ENCODE measurements at regions not wholly inside any gene's neighbourhood (a gene's known extent, or its start where the extent isn't known, plus 50 kb on each side); places are given as distances from the start of the nearest gene placed in this dataset.
A peak's percentile ranks its signal among the peaks of the same experiment; 100 is the strongest.

DNA sequence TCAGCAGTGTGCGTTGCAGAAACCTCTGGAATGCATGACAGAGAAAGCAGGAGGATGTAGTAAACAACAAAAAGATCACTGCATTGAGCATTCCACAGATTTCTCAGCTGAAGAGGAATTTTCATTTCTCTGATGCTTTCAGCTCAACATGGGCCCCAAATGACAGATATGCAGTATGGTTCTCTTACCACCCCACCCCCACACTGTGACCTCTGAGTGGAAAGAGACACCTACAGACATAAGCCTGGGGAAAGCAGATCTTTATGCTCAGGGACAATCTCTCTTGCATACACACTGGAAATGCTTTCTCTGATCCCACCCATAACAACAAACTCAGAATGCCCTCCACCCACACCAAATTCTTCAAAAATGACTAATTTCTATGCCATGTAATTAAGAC lies 983.7 kb upstream of the LCORL start:
- ATAC-seq (ENCODE audit: low read depth): no peak
- peaks cover 2% of the 10 kb centered on the region for H3K27me3 Mint-ChIP-seq
- no peak for DNase-seq (ENCODE audit: low spot score in 2 of 2)
- H3K4me3 Mint-ChIP-seq: no peak overlapping the region
- no peak overlapping the region for H3K27ac Mint-ChIP-seq
- no peaks in the 10 kb centered on the region for H3K36me3 Mint-ChIP-seq
- H3K4me1 Mint-ChIP-seq: no peaks in the 10 kb centered on the region
- peaks cover 3% of the 10 kb centered on the region for H3K9me3 Mint-ChIP-seq

DNA sequence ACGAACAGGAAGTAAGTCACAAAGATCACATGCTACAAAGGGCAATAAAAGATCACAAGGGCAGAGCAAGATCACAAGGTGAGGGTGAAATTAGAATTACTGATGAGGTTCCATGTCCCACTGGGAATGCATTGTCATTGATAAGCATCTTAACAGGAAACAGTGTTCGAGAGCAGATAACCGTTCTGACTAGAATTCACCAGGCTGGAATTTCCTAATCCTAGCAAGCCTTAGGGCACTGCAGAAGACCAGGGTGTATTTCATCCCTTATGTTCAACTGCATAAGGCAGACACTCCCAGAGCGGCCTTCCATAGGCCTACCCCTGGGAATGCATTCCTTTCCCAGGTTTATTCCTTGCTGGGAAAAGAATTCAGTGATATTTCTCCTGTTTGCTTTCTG lies 980.6 kb upstream of the LCORL start:
- DNase-seq (ENCODE audit: low spot score in 2 of 2) (no peak), ATAC-seq (ENCODE audit: low read depth) (no peak)
- H3K4me3 Mint-ChIP-seq: no peak overlapping the region
- H3K9me3 Mint-ChIP-seq: peaks cover 5% of the 10 kb centered on the region
- no peaks in the 10 kb centered on the region for H3K27me3 Mint-ChIP-seq
- H3K36me3 Mint-ChIP-seq: no peaks in the 10 kb centered on the region
- H3K27ac Mint-ChIP-seq: no peak overlapping the region
- H3K4me1 Mint-ChIP-seq: no peaks in the 10 kb centered on the region

DNA sequence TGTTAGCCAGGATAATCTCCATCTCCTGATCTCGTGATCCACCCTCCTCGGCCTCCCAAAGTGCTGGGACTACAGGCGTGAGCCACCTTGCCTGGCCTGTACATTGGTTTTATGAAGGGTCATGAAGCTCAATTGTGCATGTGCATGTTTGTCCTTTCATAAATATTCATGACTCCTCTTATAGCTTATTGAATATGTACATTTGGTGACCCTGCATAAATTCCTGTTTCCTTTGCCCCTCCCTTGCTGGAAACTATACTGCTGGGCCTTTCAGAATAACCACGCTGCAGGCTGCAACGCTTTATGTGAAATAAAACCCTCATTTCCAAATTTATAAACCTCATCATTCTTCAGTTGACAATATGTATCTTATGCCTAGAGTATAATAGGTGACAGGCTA lies 978.0 kb upstream of the LCORL start:
- DNase-seq (ENCODE audit: low spot score in 2 of 2): no peak
- Mint-ChIP-seq H3K27me3 (no peaks in the 10 kb centered on the region), H3K4me3 (no peak overlapping the region), H3K27ac (no peak overlapping the region), H3K36me3 (no peaks in the 10 kb centered on the region), H3K4me1 (no peaks in the 10 kb centered on the region), H3K9me3 (peaks cover 5% of the 10 kb centered on the region)
- ATAC-seq (ENCODE audit: low read depth): no peak

DNA sequence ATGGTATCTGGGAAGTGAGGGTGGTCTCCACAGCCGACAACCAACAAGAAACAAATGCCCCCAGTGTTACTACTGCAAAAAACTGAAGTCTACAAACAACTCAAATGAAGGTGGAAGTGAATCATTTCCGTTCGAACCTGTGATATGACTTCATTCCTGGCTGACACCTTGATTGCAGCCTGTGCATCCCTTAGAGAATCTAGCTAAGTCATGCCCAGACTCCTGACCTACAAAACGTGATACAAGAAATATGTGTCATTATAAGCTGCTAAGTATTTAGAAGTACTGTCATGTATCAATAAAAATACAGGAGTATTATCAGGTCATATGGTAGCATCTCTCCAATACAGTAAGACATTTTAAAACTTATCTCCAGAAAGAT lies 959.7 kb upstream of the LCORL start:
- no peak overlapping the region for H3K27ac Mint-ChIP-seq
- DNase-seq (ENCODE audit: low spot score in 2 of 2) (no peak), ATAC-seq (ENCODE audit: low read depth) (no peak)
- H3K9me3 Mint-ChIP-seq: peaks cover 1% of the 10 kb centered on the region
- H3K4me3 Mint-ChIP-seq: peak overlapping the region; percentile 4
- peaks cover 12% of the 10 kb centered on the region for H3K4me1 Mint-ChIP-seq
- H3K36me3 Mint-ChIP-seq: no peaks in the 10 kb centered on the region
- no peaks in the 10 kb centered on the region for H3K27me3 Mint-ChIP-seq

DNA sequence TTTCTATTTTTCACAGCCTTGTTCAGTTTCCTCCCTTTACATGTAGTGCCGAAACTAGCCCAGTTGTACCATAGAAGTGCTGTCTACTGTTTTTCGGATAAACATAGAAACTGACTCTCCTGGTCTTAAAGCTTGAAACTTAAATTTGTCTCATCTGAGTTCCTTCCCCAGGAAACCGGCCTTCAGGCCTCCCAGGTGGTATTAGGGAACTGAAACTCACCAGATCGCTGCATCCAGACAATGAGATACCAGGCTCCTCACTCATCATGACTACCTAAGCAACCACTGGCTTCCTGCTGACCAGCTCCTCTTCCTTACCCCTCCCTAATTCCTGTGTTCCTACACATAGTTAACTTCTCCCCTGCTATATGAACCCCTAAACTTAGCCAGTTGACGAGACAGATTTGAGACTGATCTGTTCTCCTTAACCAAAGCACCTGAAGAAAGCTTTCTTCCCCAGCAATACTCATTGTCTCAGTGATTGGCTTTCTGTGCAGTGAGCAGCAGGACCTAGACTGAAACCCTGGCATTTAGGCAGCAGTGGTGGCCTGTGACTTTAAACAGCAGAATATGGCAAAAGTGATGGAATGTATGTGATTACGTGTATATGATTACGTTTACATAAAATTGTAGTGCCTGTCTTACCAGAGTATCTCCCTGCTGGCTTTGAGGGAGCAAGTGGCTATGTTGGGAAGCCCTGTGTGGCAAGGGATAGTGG lies 959.1 kb upstream of the LCORL start:
- Mint-ChIP-seq H3K36me3 (no peaks in the 10 kb centered on the region), H3K27ac (peak overlapping the region; percentile 79), H3K27me3 (no peaks in the 10 kb centered on the region), H3K4me3 (peak overlapping the region; percentile 4), H3K9me3 (peaks cover 1% of the 10 kb centered on the region), H3K4me1 (peaks cover 12% of the 10 kb centered on the region)
- DNase-seq (ENCODE audit: low spot score in 2 of 2) (peak; percentile 11 to 28), ATAC-seq (ENCODE audit: low read depth) (peak; percentile 95)

DNA sequence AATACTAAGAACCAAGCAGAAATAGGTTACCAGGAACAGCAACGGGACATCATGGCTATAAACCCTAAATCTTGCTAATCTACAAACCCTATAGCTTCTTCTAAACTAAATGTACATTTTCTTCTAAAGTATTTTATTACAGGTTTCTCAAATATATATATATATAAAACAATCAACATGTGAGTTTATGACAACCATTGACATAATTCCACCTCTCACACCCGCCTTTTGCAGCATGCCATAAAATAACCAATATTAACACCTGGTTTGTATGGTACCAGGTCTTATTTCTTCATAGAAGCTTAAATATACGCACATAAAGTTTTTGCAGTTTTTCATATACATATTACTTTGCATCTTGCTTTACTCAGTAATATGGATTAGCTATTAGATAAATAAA lies 955.3 kb upstream of the LCORL start:
- DNase-seq (ENCODE audit: low spot score in 2 of 2) (no peak), ATAC-seq (ENCODE audit: low read depth) (no peak)
- no peak overlapping the region for H3K4me3 Mint-ChIP-seq
- H3K36me3 Mint-ChIP-seq: no peaks in the 10 kb centered on the region
- H3K4me1 Mint-ChIP-seq: peaks cover 12% of the 10 kb centered on the region
- H3K27ac Mint-ChIP-seq: no peak overlapping the region
- H3K9me3 Mint-ChIP-seq: peaks cover 2% of the 10 kb centered on the region
- no peaks in the 10 kb centered on the region for H3K27me3 Mint-ChIP-seq

DNA sequence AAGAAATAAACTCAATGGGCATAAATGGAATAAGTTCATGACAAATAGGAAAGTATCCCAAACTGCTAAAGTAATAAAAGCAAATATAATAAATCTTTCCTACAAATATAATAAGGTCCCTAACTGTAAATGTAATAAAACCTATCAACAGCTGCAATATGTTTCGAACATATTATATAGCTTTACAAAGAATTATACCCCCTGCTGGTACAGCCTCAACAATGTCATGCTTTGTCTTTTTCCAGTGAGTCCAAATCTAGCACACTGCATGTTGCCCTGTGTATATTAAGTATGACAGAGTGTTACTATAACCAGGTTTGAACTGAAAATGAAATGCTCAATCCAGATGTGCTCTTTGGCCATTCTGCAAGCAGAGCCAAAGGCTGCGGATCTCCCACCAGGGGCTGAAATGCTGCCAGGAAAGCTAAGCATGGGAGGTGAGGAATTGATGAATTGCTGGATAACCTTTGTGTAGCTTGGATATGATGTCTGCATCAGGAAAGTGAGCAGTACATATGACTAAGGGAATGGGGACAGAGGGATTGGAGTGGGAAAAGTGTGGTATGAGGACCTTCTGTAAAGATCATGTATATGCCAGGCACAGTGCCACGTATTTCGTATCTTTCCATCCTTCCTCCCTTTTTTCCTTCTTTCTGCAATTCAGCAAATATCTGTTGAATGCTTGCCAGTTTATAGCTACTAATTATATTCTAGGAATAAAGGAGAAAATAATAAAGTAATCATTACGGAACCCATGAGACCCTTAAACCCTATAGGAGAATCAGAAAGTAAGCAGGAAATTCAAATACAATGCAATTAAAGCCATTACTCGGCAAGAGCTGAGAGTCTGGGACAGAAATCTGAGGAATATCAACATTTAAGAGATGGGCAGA lies 954.6 kb upstream of the LCORL start:
- Mint-ChIP-seq H3K36me3 (no peaks in the 10 kb centered on the region), H3K9me3 (peaks cover 4% of the 10 kb centered on the region), H3K4me3 (no peak overlapping the region), H3K27ac (no peak overlapping the region), H3K4me1 (peaks cover 9% of the 10 kb centered on the region), H3K27me3 (no peaks in the 10 kb centered on the region)
- ATAC-seq (ENCODE audit: low read depth) (no peak), DNase-seq (ENCODE audit: low spot score in 2 of 2) (no peak)

DNA sequence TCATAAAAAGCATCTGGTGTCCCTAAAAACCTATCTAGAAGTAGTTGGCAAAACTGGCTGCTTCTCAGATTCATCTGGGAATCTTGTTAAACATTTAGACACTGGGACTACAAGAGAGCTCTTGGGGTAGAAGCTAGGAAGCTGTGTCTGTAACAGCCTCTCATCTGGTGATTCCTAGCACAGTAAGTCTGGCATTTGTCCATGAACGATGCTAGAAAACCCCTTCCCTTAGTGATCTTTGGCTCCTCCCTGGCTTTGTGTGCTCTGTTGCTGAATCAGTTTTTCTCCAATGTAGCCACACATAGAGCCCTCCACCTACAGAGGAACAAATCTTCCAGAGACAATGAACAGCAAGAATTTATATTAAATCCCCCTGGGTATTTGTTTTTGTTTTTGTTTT lies 951.7 kb upstream of the LCORL start:
- no peaks in the 10 kb centered on the region for H3K4me1 Mint-ChIP-seq
- peaks cover 7% of the 10 kb centered on the region for H3K9me3 Mint-ChIP-seq
- H3K4me3 Mint-ChIP-seq: no peak overlapping the region
- no peak overlapping the region for H3K27ac Mint-ChIP-seq
- ATAC-seq (ENCODE audit: low read depth) (no peak), DNase-seq (ENCODE audit: low spot score in 2 of 2) (no peak)
- no peaks in the 10 kb centered on the region for H3K36me3 Mint-ChIP-seq
- H3K27me3 Mint-ChIP-seq: no peaks in the 10 kb centered on the region

DNA sequence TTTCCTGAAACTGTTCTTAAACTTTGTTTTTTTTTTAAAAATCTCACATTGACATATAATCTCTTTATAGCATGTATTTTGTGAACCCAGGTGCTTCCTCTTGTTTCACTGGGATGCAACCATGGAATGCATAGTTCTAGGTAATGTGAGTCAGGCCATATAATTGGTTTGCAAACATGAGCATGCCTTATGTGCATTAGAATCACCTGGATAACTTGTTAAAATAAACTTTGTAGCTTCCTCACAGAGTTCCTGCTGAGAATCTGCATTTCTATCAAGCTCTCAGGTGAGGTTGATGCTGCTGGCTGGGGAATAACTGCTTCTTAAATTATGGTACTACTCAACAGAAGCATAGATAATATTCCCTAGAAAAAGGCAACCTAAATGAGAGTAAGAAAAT lies 940.3 kb upstream of the LCORL start:
- H3K4me1 Mint-ChIP-seq: no peaks in the 10 kb centered on the region
- ATAC-seq (ENCODE audit: low read depth) (no peak), DNase-seq (ENCODE audit: low spot score in 2 of 2) (no peak)
- H3K36me3 Mint-ChIP-seq: no peaks in the 10 kb centered on the region
- H3K9me3 Mint-ChIP-seq: peaks cover 3% of the 10 kb centered on the region
- H3K27me3 Mint-ChIP-seq: no peaks in the 10 kb centered on the region
- H3K27ac Mint-ChIP-seq: no peak overlapping the region
- H3K4me3 Mint-ChIP-seq: no peak overlapping the region

DNA sequence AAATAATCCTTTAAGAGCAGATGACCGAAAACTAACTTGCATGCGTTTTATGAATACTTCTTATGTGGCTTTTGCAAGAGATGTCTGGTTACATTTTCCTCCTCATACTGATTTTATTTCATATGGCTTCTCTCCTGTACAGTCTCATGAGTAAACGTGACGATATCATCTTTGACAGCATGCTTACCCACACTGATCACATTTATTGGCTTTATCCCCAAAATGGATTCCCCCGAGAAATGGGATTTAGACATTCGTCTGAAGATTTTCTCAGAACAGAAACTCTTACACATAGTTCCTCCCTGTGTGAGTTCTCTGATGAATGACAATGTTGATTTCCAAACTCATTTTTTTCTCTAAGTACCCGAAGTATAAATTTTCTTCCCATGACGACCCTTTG lies 939.7 kb upstream of the LCORL start:
- Mint-ChIP-seq H3K4me3 (no peak overlapping the region), H3K9me3 (peaks cover 3% of the 10 kb centered on the region), H3K36me3 (no peaks in the 10 kb centered on the region), H3K27ac (no peak overlapping the region), H3K27me3 (no peaks in the 10 kb centered on the region), H3K4me1 (no peaks in the 10 kb centered on the region)
- no peak for DNase-seq (ENCODE audit: low spot score in 2 of 2)
- no peak for ATAC-seq (ENCODE audit: low read depth)

DNA sequence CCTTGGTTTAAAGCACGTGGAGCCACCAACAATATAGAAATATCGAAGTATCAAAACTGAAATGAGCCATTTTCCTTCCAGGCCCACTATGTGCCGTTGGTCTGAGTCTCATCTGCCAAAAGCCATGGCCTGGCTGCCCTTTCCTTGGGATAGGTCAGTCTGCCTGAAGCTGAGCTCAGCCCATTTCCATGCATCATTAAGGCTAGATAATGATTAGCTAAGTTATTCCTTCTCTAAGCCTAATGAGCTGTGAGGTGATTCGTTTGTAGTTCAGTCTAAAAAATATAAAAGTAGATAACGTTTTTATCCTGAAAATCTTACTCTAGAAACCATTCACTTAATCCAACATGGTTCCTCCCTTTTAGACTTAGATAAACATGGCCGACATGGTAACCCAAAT lies 936.2 kb upstream of the LCORL start:
- ATAC-seq (ENCODE audit: low read depth): no peak
- H3K4me3 Mint-ChIP-seq: no peak overlapping the region
- no peaks in the 10 kb centered on the region for H3K4me1 Mint-ChIP-seq
- no peak overlapping the region for H3K27ac Mint-ChIP-seq
- H3K27me3 Mint-ChIP-seq: peaks cover 2% of the 10 kb centered on the region
- DNase-seq (ENCODE audit: low spot score in 2 of 2): no peak
- peaks cover 8% of the 10 kb centered on the region for H3K9me3 Mint-ChIP-seq
- H3K36me3 Mint-ChIP-seq: no peaks in the 10 kb centered on the region

DNA sequence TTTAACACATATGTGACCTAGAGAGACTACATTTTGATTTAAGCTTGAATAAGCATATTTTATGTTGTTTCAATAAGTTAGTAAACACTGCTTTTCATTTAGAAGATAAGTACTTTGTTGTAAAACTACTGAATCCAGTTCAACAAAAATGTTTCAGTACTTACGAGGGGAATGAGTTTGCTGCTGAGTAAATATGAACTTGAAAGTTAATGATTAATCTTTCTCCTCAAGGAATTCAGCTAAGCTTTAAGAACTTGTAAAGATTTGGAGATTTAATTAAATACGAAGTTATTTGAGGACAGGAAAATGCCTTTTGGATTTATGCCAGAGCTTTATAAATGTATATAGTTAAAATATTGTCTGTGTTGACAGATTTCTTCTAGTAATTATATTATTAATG lies 933.0 kb upstream of the LCORL start:
- no peak for ATAC-seq (ENCODE audit: low read depth)
- no peaks in the 10 kb centered on the region for H3K36me3 Mint-ChIP-seq
- H3K4me3 Mint-ChIP-seq: no peak overlapping the region
- H3K27ac Mint-ChIP-seq: no peak overlapping the region
- H3K27me3 Mint-ChIP-seq: peaks cover 2% of the 10 kb centered on the region
- H3K4me1 Mint-ChIP-seq: no peaks in the 10 kb centered on the region
- H3K9me3 Mint-ChIP-seq: peaks cover 7% of the 10 kb centered on the region
- DNase-seq (ENCODE audit: low spot score in 2 of 2): no peak

DNA sequence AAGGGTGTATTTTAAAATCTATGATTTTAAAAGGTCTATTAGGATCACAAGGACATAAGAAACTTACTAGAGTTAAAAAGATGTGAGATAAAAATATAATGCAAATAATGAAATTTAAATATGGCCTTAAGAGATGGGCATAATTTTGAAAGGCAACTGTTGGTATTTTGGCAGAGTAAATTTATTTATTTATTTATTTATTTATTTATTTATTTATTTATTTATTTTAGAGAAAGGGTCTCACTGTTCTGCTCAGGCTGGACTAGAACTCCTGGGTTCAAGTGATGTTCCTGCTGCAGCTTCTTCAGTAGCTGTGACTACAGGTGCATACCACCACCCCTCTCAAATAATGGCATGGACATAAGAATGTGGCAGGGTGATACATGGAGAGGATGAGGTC lies 932.1 kb upstream of the LCORL start:
- ATAC-seq (ENCODE audit: low read depth) (no peak), DNase-seq (ENCODE audit: low spot score in 2 of 2) (no peak)
- peaks cover 2% of the 10 kb centered on the region for H3K27me3 Mint-ChIP-seq
- no peak overlapping the region for H3K4me3 Mint-ChIP-seq
- peaks cover 6% of the 10 kb centered on the region for H3K9me3 Mint-ChIP-seq
- H3K36me3 Mint-ChIP-seq: no peaks in the 10 kb centered on the region
- H3K4me1 Mint-ChIP-seq: no peaks in the 10 kb centered on the region
- H3K27ac Mint-ChIP-seq: no peak overlapping the region

DNA sequence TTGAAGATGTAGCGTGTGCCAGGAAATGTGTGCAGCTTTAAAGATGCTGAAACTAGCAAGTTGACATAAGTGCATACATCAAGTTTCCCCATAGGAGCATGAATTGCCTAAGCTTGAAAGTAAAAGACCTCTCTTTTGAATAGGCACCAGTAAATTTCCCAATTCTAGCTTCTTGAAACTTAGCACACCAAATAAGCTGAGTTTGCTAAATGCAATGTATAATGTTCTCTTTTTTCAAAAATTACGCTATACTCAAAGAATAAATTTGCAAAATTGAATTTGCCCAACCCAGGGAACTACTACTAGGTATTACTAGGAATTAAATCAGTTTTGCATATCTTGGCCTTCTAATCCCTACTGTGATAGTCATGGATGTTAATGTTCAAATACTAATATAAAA lies 923.9 kb upstream of the LCORL start:
- no peak for ATAC-seq (ENCODE audit: low read depth)
- H3K27me3 Mint-ChIP-seq: no peaks in the 10 kb centered on the region
- no peaks in the 10 kb centered on the region for H3K36me3 Mint-ChIP-seq
- no peak overlapping the region for H3K4me3 Mint-ChIP-seq
- H3K4me1 Mint-ChIP-seq: no peaks in the 10 kb centered on the region
- peaks cover 4% of the 10 kb centered on the region for H3K9me3 Mint-ChIP-seq
- no peak overlapping the region for H3K27ac Mint-ChIP-seq
- DNase-seq (ENCODE audit: low spot score in 2 of 2): no peak

DNA sequence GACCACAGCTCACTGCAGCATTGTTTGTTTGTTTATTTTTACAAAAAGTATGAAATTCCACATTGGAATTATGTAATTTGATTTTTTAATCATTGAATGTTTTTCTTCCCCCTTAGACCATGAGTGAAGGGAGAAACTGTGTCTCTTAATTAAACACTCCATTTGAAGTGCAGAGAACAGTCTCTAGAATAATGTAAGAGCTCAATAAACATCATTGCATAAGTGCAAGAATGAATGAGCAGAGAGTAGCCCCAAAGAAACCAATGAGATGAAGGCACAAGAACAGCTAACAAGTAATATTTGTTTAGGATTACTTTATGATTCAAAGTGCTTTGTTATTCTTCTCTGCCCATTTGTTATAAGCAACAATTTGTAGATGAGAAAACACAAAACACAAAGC lies 921.3 kb upstream of the LCORL start:
- peaks cover 4% of the 10 kb centered on the region for H3K4me1 Mint-ChIP-seq
- H3K36me3 Mint-ChIP-seq: no peaks in the 10 kb centered on the region
- no peak for DNase-seq (ENCODE audit: low spot score in 2 of 2)
- H3K27ac Mint-ChIP-seq: no peak overlapping the region
- no peaks in the 10 kb centered on the region for H3K27me3 Mint-ChIP-seq
- H3K9me3 Mint-ChIP-seq: peaks cover 3% of the 10 kb centered on the region
- H3K4me3 Mint-ChIP-seq: no peak overlapping the region
- ATAC-seq (ENCODE audit: low read depth): no peak
